Activated CD4-positive, alpha-beta T cell treated with anti-CD3 and anti-CD28 coated beads, Interleukin-2, Interleukin-6, amounts not matched to agents 100 ng/mL and 50 ng/mL, durations not matched to agents 16 hours and 8 hours (primary cell): ENCODE measurements at regions not wholly inside any gene's neighbourhood (a gene's known extent, or its start where the extent isn't known, plus 50 kb on each side); places are given as distances from the start of the nearest gene placed in this dataset.

Source experiments
- DNase-seq: peaks from one replicate; pipeline ENCODE4 v3.0.0-alpha.2; 2020

- DNase-seq, result no peak
These were observed 388.1 kb upstream of the SPRED2 start for GRCh38 chr2:65820454-65820853.

- DNase-seq, result no peak
These were observed 387.6 kb upstream of the SPRED2 start for GRCh38 chr2:65819963-65820362.

- DNase-seq, result no peak
These were observed 386.6 kb upstream of the SPRED2 start for GRCh38 chr2:65818873-65819451.

- no peak for DNase-seq
These were observed 381.3 kb upstream of the SPRED2 start for GRCh38 chr2:65813631-65814173.

- no peak for DNase-seq
These were observed 380.5 kb upstream of the SPRED2 start for GRCh38 chr2:65812887-65813286.

GRCh38 chr2:65807942-65808341 lies 375.5 kb upstream of the SPRED2 start:
- DNase-seq, result no peak

- DNase-seq, result no peak
These were observed 372.4 kb upstream of the SPRED2 start for GRCh38 chr2:65804777-65805176.

GRCh38 chr2:65802298-65802942 lies 370.0 kb upstream of the SPRED2 start:
- no peak for DNase-seq

GRCh38 chr2:65800998-65801397 lies 368.6 kb upstream of the SPRED2 start:
- no peak for DNase-seq

GRCh38 chr2:65799141-65799854 lies 366.9 kb upstream of the SPRED2 start:
- no peak for DNase-seq

GRCh38 chr2:65798641-65799040 lies 366.2 kb upstream of the SPRED2 start:
- DNase-seq, result no peak

GRCh38 chr2:65794994-65795393 lies 362.6 kb upstream of the SPRED2 start:
- DNase-seq, result no peak

- no peak for DNase-seq
These were observed 359.1 kb upstream of the SPRED2 start for GRCh38 chr2:65791404-65791975.

GRCh38 chr2:65790676-65790935 lies 358.2 kb upstream of the SPRED2 start:
- DNase-seq, result no peak

GRCh38 chr2:65789923-65790675 lies 357.7 kb upstream of the SPRED2 start:
- DNase-seq, result no peak

GRCh38 chr2:65788556-65788955 lies 356.2 kb upstream of the SPRED2 start:
- DNase-seq, result no peak

GRCh38 chr2:65786765-65787164 lies 354.4 kb upstream of the SPRED2 start:
- no peak for DNase-seq

GRCh38 chr2:65786007-65786717 lies 353.8 kb upstream of the SPRED2 start:
- DNase-seq, result no peak

- DNase-seq, result no peak
These were observed 350.7 kb upstream of the SPRED2 start for GRCh38 chr2:65782996-65783650.

GRCh38 chr2:65782186-65782585 lies 349.8 kb upstream of the SPRED2 start:
- DNase-seq, result no peak

- no peak for DNase-seq
These were observed 349.4 kb upstream of the SPRED2 start for GRCh38 chr2:65781756-65782155.

- DNase-seq, result no peak
These were observed 346.6 kb upstream of the SPRED2 start for GRCh38 chr2:65779021-65779420.
